ENCODE measurements at regions not wholly inside any gene's neighbourhood (a gene's known extent, or its start where the extent isn't known, plus 50 kb on each side); places are given as distances from the start of the nearest gene placed in this dataset.
A peak's percentile ranks its signal among the peaks of the same experiment; 100 is the strongest.

GRCh38 chr6:137353842-137354397, 134.7 kb upstream of the IFNGR1 start:
- no peak for DNase-seq (ENCODE audit: low read depth in 2 of 2)

GRCh38 chr6:137353346-137353745, 134.2 kb upstream of the IFNGR1 start:
- DNase-seq (ENCODE audit: low read depth in 2 of 2), result no peak

- DNase-seq (ENCODE audit: low read depth in 2 of 2), result no peak
Observed at GRCh38 chr6:137352859-137353258, 133.7 kb upstream of the IFNGR1 start.

- DNase-seq (ENCODE audit: low read depth in 2 of 2), result no peak
Observed at GRCh38 chr6:137351890-137352289, 132.7 kb upstream of the IFNGR1 start.

GRCh38 chr6:137350857-137351256, 131.7 kb upstream of the IFNGR1 start:
- DNase-seq (ENCODE audit: low read depth in 2 of 2), result no peak

GRCh38 chr6:137349856-137350830, 131.0 kb upstream of the IFNGR1 start:
- no peak for DNase-seq (ENCODE audit: low read depth in 2 of 2)

GRCh38 chr6:137348777-137349176, 129.6 kb upstream of the IFNGR1 start:
- no peak for DNase-seq (ENCODE audit: low read depth in 2 of 2)

- DNase-seq (ENCODE audit: low read depth in 2 of 2), result no peak
Observed at GRCh38 chr6:137343241-137343640, 124.1 kb upstream of the IFNGR1 start.

- no peak for DNase-seq (ENCODE audit: low read depth in 2 of 2)
Observed at GRCh38 chr6:137342607-137343190, 123.5 kb upstream of the IFNGR1 start.

- DNase-seq (ENCODE audit: low read depth in 2 of 2), result peak; percentile 20 to 23
Observed at GRCh38 chr6:137341681-137342195, 122.6 kb upstream of the IFNGR1 start.

- no peak for DNase-seq (ENCODE audit: low read depth in 2 of 2)
Observed at GRCh38 chr6:137339929-137340559, 120.9 kb upstream of the IFNGR1 start.

- DNase-seq (ENCODE audit: low read depth in 2 of 2), result no peak
Observed at GRCh38 chr6:137334884-137335283, 115.7 kb upstream of the IFNGR1 start.

- no peak for DNase-seq (ENCODE audit: low read depth in 2 of 2)
Observed at GRCh38 chr6:137334094-137334493, 114.9 kb upstream of the IFNGR1 start.

GRCh38 chr6:137332637-137333280, 113.6 kb upstream of the IFNGR1 start:
- no peak for DNase-seq (ENCODE audit: low read depth in 2 of 2)

GRCh38 chr6:137323860-137324259, 104.7 kb upstream of the IFNGR1 start:
- DNase-seq (ENCODE audit: low read depth in 2 of 2), result no peak

- no peak for DNase-seq (ENCODE audit: low read depth in 2 of 2)
Observed at GRCh38 chr6:137320271-137320670, 101.1 kb upstream of the IFNGR1 start.

GRCh38 chr6:137316626-137317025, 97.4 kb upstream of the IFNGR1 start:
- no peak for DNase-seq (ENCODE audit: low read depth in 2 of 2)

- no peak for DNase-seq (ENCODE audit: low read depth in 2 of 2)
Observed at GRCh38 chr6:137315081-137315480, 95.9 kb upstream of the IFNGR1 start.

- peak; percentile 31 to 45 for DNase-seq (ENCODE audit: low read depth in 2 of 2)
Observed at GRCh38 chr6:137313928-137314855, 95.0 kb upstream of the IFNGR1 start.

- DNase-seq (ENCODE audit: low read depth in 2 of 2), result no peak
Observed at GRCh38 chr6:137313211-137313610, 94.0 kb upstream of the IFNGR1 start.

All from stimulated activated CD8-positive, alpha-beta memory T cell treated with anti-CD3 and anti-CD28 coated beads, Interleukin-15, amount 100 ng/mL, for 4 hours (primary cell).